ENCODE measurements at regions not wholly inside any gene's neighbourhood (a gene's known extent, or its start where the extent isn't known, plus 50 kb on each side); places are given as distances from the start of the nearest gene placed in this dataset.

DNA sequence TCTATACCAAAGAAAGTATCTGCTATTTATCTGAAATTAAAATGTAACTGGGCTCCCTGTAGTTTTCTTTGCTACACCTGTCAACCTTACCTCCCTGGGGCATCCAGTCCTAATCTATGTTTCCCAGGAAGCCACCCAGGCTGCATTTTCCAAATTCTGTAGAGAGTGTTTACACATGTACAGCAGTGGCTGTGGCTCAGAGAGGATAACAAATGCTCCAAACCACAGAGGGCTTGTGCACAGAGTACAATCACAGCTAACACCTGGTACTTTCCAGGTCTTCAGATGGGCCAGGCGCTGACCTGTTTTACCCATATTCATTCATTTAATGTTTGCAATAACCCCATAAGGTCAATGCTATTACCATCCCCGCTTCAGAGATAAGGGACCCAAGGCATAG is 146.5 kb upstream of the TNR start:
- no peaks in the 10 kb centered on the region; the same call in 1 of the 2 replicates for H3K4me1 Mint-ChIP-seq (ENCODE audit: low read depth)
- H3K4me3 Mint-ChIP-seq: no peak overlapping the region
- peaks cover 2% of the 10 kb centered on the region for H3K27me3 Mint-ChIP-seq (ENCODE audit: insufficient read depth)
- no peaks in the 10 kb centered on the region for H3K9me3 Mint-ChIP-seq
- no peak for DNase-seq
- no peaks in the 10 kb centered on the region for H3K36me3 Mint-ChIP-seq (ENCODE audit: low read depth)
- TF ChIP-seq, protein P1, sequence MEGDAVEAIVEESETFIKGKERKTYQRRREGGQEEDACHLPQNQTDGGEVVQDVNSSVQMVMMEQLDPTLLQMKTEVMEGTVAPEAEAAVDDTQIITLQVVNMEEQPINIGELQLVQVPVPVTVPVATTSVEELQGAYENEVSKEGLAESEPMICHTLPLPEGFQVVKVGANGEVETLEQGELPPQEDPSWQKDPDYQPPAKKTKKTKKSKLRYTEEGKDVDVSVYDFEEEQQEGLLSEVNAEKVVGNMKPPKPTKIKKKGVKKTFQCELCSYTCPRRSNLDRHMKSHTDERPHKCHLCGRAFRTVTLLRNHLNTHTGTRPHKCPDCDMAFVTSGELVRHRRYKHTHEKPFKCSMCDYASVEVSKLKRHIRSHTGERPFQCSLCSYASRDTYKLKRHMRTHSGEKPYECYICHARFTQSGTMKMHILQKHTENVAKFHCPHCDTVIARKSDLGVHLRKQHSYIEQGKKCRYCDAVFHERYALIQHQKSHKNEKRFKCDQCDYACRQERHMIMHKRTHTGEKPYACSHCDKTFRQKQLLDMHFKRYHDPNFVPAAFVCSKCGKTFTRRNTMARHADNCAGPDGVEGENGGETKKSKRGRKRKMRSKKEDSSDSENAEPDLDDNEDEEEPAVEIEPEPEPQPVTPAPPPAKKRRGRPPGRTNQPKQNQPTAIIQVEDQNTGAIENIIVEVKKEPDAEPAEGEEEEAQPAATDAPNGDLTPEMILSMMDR (IDR thresholded peaks at IDR 0.05): no peak
- no peak overlapping the region for H3K27ac Mint-ChIP-seq

DNA sequence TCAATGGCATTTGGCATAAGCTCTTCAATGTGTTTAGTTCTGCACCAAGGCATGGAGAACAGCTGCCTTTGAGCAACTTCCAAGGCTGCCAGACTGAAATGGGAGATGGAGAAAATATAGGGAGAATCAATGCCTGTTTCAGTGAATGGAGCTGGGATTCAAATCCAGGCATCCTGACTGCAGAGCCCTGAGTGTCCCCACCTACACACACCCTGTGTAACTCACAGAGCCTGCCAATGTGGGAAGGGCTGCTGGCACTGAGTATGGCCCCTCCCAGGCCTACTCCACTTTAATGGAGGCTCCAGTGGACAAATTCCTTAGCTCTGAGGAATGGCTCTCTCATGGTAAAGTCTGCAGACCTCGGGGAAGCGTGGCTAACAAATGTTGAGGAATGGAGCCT is 145.6 kb upstream of the TNR start:
- Mint-ChIP-seq H3K4me1 (ENCODE audit: low read depth) (no peaks in the 10 kb centered on the region; the same call in 1 of the 2 replicates), H3K9me3 (no peaks in the 10 kb centered on the region), H3K36me3 (ENCODE audit: low read depth) (no peaks in the 10 kb centered on the region), H3K27me3 (ENCODE audit: insufficient read depth) (peaks cover 2% of the 10 kb centered on the region), H3K27ac (no peak overlapping the region), H3K4me3 (no peak overlapping the region)
- no peak for DNase-seq
- TF ChIP-seq, protein P1 (IDR thresholded peaks at IDR 0.05): no peak

DNA sequence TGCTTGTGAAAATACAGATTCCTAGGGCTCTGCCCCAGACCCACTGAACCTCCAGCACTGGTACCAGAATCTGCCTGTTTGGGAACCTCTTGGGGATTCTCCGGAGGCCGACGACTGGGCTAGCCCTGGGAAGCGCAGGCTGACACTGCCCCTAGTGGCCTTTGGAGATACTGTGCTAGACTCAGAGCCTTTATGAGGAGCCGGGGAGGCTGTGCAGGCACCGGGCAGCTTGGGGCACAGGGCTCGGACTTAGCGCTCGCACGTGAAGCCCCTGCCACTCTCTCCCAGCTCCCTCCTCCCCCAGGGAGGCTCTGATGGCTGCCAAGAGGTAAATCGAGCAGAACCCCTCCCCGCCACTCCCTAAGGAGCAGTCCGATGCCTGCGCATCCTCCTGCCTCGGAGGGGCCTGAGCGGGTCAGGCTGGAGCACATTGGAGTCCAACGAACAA is 144.6 kb upstream of the TNR start:
- Mint-ChIP-seq H3K27me3 (ENCODE audit: insufficient read depth) (peaks cover 2% of the 10 kb centered on the region), H3K4me3 (no peak overlapping the region), H3K9me3 (no peaks in the 10 kb centered on the region), H3K4me1 (ENCODE audit: low read depth) (no peaks in the 10 kb centered on the region; the same call in 1 of the 2 replicates), H3K27ac (no peak overlapping the region), H3K36me3 (ENCODE audit: low read depth) (no peaks in the 10 kb centered on the region)
- DNase-seq: no peak
- TF ChIP-seq, protein P1 (IDR thresholded peaks at IDR 0.05): peak; percentile 81

DNA sequence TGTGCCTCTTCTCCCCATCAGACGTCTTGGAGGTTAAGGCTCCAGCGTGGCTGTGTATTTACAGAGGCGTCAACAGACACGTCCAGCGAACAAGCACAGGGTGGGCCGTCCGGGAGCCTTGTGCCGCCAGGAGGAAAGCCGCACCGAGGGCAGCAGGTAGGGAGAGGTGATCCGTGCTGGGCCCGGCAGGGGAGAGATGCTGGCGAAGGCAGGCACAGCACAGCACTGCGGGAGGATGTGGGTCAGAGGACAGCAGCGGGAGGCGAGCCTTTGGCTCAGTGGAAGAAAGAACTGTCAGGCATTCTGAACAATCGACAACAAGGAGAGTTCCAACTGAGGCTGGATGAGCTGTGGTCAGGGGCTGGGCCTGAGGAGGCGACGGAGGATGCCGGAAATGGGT is 144.1 kb upstream of the TNR start:
- peaks cover 2% of the 10 kb centered on the region for H3K27me3 Mint-ChIP-seq (ENCODE audit: insufficient read depth)
- H3K4me3 Mint-ChIP-seq: no peak overlapping the region
- H3K36me3 Mint-ChIP-seq (ENCODE audit: low read depth): no peaks in the 10 kb centered on the region
- H3K27ac Mint-ChIP-seq: no peak overlapping the region
- no peaks in the 10 kb centered on the region for H3K9me3 Mint-ChIP-seq
- H3K4me1 Mint-ChIP-seq (ENCODE audit: low read depth): no peaks in the 10 kb centered on the region; the same call in 1 of the 2 replicates
- DNase-seq: no peak
- TF ChIP-seq, protein P1 (IDR thresholded peaks at IDR 0.05): no peak

DNA sequence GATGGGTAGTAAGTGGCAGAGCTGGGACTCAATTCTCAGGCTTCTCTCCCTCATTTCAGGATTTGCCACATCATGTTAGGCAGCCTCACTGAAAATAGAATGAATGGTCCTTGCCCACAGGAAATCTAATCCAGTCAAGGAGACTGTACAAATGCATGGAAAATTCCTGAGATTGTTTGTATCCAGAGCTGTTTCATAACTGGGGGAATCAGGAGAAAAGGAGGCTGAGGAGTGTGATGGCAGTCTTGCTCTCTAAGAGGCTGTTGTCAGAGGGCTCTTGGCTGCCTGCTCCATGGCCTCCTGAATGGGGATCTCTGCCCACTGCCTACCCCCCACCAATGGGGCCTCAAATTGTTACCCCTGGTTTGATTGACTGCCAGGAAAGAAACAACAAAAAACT is 141.9 kb upstream of the TNR start:
- TF ChIP-seq, protein P1 (IDR thresholded peaks at IDR 0.05): no peak
- peak; percentile 17 for DNase-seq
- no peaks in the 10 kb centered on the region for H3K36me3 Mint-ChIP-seq (ENCODE audit: low read depth)
- H3K4me3 Mint-ChIP-seq: no peak overlapping the region
- H3K27me3 Mint-ChIP-seq (ENCODE audit: insufficient read depth): peaks cover 3% of the 10 kb centered on the region
- H3K4me1 Mint-ChIP-seq (ENCODE audit: low read depth): no peaks in the 10 kb centered on the region; the same call in 1 of the 2 replicates
- H3K9me3 Mint-ChIP-seq: no peaks in the 10 kb centered on the region
- 0 out of 2 replicates have a peak overlapping the region, but pooled peaks have one; percentile 9 for H3K27ac Mint-ChIP-seq

- DNase-seq: no peak
- Mint-ChIP-seq H3K36me3 (ENCODE audit: low read depth) (no peaks in the 10 kb centered on the region), H3K27ac (no peak overlapping the region), H3K27me3 (ENCODE audit: insufficient read depth) (peaks cover 3% of the 10 kb centered on the region), H3K4me1 (ENCODE audit: low read depth) (no peaks in the 10 kb centered on the region; the same call in 1 of the 2 replicates), H3K4me3 (no peak overlapping the region), H3K9me3 (no peaks in the 10 kb centered on the region)
- TF ChIP-seq, protein P1 (IDR thresholded peaks at IDR 0.05): no peak
Measured at GRCh38 chr1:175884369-175884768, 141.0 kb upstream of the TNR start.
